H1 (cell line): ENCODE measurements at regions not wholly inside any gene's neighbourhood (a gene's known extent, or its start where the extent isn't known, plus 50 kb on each side); places are given as distances from the start of the nearest gene placed in this dataset.

Experiments
- ATF3 ChIP-seq: IDR thresholded peaks from 2 replicates; pipeline ENCODE4 v1.6.1; 2011; ENCODE audit warnings: low read depth, mild to moderate bottlenecking, low read length; ENCODE audit not compliant: insufficient read depth
- USF2 ChIP-seq: IDR thresholded peaks from 2 replicates; pipeline ENCODE4 v1.6.1; 2011; ENCODE audit warnings: low read length, improper control_type of control experiment
- TF ChIP-seq, protein P1 (sequence below), 3 experiments: IDR thresholded peaks; 1 replicate in 2 of 3; 2 replicates in 1 of 3; pipeline versions ENCODE4 v1.5.1 to v1.6.1; 2011; ENCODE audit warnings: low read length in 3 of 3, mild to moderate bottlenecking in 3 of 3, inconsistent platforms in 2 of 3, low read depth in 1 of 3, moderate library complexity in 1 of 3; ENCODE audit not compliant: insufficient read depth in 1 of 3; ENCODE audit errors: control extremely low read depth in 1 of 3

GRCh38 chr4:181845617-181846016 lies 397.6 kb upstream of the TENM3 start:
- TF ChIP-seq USF2 (no peak), ATF3 (no peak)
- TF ChIP-seq, protein P1, sequence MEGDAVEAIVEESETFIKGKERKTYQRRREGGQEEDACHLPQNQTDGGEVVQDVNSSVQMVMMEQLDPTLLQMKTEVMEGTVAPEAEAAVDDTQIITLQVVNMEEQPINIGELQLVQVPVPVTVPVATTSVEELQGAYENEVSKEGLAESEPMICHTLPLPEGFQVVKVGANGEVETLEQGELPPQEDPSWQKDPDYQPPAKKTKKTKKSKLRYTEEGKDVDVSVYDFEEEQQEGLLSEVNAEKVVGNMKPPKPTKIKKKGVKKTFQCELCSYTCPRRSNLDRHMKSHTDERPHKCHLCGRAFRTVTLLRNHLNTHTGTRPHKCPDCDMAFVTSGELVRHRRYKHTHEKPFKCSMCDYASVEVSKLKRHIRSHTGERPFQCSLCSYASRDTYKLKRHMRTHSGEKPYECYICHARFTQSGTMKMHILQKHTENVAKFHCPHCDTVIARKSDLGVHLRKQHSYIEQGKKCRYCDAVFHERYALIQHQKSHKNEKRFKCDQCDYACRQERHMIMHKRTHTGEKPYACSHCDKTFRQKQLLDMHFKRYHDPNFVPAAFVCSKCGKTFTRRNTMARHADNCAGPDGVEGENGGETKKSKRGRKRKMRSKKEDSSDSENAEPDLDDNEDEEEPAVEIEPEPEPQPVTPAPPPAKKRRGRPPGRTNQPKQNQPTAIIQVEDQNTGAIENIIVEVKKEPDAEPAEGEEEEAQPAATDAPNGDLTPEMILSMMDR (IDR thresholded peaks at IDR 0.05; ENCODE audit: control extremely low read depth in 1 of 3, insufficient read depth in 1 of 3, low read depth in 1 of 3, low read length in 3 of 3), result no peak
